GM18499 (cell line): ENCODE measurements at regions not wholly inside any gene's neighbourhood (a gene's known extent, or its start where the extent isn't known, plus 50 kb on each side); places are given as distances from the start of the nearest gene placed in this dataset.
A peak's percentile ranks its signal among the peaks of the same experiment; 100 is the strongest.
"Not testable (repeated sequence)": the region's sequence is repeated elsewhere in the genome, so short reads cannot be mapped to it uniquely, and the experiment has no call there.

Experiments
- ATAC-seq: cut with Tn5 transposase; IDR thresholded peaks from one replicate; pipeline ENCODE4 v1.9.1; 2021; ENCODE audit warnings: moderate number of reproducible peaks; ENCODE audit not compliant: insufficient read depth, unreplicated experiment

DNA sequence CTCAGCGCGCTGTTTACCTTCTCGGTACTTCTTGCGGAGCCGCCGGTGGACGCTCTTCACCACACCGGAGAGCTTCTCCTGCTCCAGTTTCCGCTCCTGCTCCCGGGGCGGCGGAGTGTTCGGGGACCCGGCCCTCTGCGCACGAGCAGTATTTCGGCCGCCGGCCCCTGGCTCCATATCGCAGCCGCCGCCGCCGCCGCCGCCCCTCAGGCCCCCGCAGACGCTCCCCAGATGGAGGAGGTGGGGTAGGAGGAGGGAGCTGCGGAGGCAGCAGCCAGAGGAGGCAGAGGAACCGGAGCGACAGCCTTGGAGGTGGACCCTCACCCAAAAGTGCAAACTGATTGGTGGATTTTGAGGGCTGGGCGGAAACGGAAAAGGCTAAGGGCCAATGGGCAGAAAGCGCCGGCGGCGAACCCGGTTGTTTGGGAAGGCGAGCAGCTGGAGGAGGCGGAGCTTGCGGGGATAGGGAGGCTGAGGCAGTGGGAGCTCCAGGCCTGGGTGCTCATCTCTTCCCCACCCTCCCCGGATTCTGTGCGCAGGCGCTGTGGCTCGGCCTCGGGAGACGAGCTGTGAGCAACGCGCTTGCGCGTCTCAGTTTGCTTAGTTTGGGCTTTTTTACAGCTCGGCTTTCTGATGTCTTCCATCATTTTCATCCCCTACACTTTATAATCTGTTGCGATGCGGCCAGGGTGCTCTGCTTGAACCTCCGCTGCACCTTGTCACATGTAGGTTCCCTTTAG, 146.9 kb downstream of the GPR85 start:
- peak; percentile 96 for ATAC-seq

DNA sequence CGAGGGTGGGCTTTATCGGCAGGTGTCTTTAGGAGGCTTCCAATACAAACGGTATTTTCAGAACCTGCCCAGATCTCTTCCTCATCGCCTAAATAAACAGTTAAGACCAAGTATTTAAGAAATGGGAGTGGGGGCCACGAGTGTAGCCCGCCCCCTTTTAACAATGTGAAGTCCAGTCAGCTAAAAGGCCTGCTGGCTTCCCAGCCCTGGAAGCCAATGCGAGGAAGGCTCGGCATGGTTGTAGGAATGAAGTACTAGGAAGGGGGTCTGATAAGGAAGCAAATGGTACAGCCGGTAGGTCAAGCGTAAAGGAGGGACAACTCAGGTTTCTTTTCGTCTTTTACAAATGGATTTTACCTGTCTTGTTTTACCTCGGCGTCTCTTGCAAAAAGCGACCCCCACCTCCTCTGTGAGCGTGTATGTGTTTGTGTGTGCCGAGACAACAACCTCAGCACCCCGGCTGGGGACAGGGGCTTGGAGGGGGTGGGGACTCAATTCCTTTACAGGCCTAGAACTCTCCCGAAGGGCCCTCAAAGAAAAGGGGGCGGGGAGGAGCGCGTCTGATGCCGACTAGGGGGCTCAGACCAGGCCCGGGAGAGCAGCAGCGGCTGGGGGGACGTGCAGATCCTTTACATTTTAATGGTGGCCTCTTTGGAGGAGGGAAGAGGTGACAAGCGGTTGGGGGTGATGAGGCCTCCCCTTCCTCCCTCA, 147.6 kb downstream of the GPR85 start:
- ATAC-seq: no peak

DNA sequence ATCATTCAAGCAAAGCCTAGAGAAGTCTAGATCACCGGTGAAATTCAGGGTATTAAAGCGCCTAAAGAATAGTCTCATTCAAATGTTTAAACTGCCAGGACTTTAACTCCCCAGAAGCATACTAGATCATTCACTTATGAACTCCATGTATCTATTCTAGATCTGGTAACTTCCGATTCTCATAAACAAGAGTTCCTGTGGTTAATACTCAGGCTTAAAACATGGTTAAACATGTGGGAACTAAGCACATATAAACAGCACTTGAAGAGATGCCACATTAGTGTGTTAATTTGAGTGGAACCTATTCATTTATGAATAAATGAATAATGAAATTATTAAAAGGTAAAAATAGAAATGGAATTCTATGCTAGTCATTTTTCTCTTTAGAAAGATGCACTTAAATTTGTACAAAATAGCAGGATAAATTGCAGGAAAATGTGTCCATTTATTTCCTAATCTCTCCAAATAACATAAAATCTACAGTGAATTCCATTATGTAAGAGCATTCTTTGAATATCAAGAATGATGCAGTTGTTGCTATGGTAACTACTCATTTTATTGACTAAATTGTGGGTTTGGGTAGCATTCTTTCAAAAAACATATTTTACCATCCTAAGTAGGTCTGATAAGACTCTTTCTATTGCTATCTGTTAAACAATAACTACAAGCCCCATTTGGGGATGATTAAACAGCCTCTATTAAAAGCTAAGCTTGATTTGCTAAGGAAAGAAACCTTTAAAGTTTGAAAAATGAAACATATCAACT, 147.6 kb upstream of the TMEM168 start:
- ATAC-seq: no peak

DNA sequence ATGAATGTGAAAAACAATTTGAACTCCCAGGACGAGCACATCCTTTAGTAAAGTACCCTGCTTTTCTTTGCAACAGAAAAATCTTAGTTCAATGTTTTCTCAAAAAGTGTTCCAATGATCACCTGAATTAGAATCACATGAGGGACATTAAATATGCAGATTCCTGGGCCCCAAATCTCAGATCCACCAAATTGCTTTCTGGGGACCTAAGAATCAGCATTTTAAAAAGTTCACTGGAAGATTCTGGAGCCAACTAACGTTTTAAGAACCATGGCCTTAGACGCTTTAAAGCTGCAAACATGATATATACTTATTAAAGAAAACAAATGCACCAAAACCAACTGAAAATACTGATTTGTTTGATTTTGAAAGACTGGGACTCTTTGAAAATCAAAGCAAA, 143.4 kb upstream of the TMEM168 start:
- no peak for ATAC-seq

DNA sequence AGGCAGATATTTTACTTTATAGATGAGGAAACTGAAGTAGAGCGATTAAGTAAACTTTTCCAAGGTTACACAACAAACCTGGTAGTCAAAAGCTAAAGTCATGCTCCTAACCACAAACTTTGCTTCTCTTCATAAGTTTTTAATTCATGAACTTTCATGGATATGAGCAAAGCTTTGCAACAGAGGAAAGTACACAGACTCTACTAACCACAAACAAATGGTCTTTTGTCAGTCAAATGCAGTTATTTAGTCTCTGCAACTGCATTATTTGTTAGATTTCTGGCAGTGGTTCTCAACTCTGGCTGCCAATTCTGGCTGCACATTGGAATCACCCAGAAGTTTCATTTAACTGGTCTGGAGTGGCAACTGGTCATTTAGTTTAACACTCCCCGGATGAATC, 140.6 kb upstream of the TMEM168 start:
- ATAC-seq: no peak

DNA sequence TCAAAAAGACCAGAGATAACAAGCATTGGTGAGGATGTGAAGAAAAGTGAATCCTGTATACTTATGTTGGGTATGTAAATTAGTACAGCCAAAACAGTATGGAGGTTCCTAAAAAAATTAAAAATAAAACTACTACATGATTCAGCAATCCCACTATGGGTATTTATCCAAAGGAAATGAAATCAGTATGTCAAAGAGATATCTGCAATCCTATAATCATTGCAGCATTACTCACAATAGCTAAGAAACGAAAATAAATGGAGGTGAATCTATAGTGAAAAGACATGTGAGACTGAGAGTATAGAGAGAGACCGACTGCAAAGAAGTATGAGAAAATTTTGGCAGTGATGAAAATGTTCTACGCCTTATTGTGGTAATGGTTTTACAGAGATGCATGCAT, 139.2 kb upstream of the TMEM168 start:
- no peak for ATAC-seq

DNA sequence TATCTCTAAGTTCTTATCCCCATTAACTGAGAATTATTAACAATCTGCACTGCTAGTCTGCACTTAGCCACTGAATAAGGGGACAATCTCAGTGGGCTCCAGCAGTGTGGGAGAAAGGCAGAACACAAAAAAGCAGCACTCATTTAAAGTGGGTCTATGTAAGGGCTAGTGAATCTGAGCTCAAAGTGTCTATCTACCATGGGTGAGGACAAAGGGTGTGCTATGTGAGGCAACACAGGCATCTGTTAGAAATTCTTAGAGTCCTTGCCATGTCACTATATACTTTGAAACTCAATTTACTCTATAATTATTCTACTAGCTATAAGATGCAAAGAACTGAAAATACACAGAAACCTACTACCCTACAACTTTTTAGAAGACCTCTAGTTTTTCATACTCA, 135.8 kb upstream of the TMEM168 start:
- no peak for ATAC-seq

DNA sequence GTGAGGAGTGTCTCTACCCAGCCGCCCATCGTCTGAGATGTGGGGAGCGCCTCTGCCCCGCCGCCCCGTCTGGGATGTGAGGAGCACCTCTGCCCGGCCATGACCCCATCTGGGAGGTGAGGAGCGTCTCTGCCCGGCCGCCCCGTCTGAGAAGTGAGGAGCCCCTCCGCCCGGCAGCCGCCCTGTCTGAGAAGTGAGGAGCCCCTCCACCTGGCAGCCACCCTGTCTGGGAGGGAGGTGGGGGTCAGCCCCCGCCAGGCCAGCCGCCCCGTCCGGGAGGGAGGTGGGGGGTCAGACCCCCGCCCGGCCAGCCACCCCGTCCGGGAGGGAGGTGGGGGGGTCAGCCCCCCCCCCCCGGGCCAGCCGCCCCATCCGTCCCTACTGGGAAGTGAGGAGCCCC, 132.4 kb upstream of the TMEM168 start:
- not testable (repeated sequence) for ATAC-seq

DNA sequence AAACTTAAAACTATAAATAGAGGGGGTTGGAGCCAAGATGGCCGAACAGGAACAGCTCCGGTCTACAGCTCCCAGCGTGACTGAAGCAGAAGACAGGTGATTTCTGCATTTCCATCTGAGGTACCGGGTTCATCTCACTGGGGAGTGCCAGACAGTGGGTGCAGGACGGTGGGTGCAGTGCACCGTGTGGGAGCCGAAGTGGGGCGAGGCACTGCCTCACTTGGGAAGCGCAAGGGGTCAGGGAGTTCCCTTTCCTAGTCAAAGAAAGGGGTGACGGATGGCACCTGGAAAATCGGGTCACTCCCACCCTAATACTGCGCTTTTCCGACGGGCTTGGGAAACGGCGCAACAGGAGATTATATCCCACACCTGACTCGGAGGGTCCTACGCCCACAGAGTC, 126.2 kb upstream of the TMEM168 start:
- not testable (repeated sequence) for ATAC-seq

DNA sequence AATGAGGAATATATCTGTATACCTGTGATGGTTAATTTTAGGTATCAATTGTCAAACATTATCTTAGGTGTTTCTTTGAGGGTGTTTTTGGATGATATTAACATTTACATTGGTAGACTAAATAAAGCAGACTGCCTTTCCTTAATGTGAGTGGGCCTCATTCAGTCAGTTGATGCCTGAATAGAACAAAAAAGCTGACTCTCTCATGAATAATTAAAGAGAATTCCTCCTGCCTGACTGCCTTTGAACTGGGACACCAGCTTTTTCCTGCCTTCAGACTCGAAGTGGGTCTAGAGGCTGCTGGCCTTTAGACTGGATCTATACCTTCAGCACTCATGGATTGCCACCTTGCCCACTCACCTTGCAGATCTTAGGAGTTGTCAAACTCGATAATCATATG, 117.9 kb upstream of the TMEM168 start:
- no peak for ATAC-seq

DNA sequence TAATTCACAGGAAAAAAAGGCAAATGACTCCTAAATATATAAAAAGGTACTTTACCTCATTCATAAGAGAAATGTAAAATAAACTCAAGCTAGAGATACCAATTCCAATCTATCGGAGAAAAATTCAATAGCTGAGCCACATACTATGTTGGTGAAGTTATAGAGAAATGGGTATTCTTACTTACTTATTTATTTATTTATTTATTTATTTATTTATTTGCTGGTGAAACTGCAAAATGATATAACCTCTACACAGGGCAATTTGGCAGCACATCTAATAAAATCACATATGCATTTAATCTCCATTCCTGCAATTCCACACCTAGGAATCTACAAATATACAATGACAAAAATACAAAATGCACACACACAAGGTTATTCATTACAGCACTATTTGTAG, 117.5 kb upstream of the TMEM168 start:
- no peak for ATAC-seq

DNA sequence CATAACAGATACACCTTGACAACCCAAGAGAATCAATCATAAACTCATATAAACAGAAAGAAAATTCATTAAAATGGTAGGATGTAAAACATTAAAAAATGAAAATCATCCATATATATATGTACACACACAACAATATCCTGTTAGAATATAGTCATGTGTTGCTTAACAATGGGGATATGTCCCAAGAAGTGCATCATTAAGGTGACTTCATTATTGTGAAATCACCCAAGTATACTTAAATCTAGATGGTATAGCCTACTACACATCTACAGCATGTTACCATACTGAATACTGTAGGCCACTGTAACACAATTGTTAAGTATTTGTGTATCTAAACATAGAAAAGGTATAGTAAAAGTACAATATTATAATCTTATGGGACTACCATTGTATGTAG, 115.8 kb upstream of the TMEM168 start:
- ATAC-seq: no peak

DNA sequence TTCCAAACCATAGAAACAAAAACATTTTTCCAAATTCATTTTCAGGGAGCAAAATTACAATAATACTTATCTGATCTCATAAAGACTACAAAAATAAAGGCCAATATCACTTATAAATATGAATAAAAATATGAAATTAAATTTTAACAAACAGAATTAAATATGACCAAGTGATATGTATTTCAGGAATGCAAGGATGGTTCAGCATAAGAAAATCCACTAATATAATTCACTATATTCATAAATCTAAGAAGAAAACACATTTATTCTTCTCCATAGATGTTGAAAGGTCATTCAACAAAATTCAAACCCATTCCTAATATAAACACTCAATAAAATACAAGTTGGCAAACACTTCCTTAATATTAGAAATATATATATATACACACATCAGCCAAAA, 115.2 kb upstream of the TMEM168 start:
- no peak for ATAC-seq

DNA sequence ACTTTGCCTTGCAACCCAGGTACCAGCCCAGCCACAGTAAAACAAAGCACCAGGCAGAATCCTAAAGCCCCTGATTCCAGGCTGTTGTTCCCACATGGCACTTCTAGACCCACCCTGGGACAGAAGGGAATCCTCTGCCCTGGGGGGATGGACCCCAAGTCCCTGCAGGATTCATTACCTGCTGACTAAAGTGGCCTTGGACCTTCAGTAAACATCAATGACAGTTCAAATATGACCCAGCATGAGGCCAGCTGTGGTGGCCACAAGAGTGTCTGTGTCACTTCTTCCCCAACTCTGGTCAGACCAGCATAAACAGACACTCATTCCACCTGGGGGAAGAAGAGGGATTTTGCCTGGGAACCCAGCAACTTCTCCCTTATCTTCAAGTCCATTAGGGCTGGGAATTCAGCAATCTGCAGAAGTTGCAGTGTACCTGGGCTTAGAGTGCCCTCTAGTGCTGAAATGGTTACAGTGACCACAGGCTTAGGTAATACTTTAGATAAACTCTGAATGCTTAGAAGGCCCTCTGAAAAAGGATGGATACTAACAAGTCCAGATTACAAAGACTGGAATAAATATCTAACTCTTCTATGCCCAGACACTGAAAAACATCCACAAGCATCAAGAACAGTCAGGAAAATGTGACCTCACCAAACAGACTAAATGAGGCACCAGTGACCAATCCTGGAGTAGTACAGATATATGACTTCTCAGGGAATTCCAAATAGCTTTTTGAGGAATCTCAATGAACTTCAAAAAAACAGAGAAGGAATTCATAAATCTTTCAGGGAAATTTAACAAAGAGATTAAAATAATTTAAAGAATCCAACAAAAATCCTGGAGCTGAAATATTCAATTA, 108.5 kb upstream of the TMEM168 start:
- peak; percentile 70 for ATAC-seq

DNA sequence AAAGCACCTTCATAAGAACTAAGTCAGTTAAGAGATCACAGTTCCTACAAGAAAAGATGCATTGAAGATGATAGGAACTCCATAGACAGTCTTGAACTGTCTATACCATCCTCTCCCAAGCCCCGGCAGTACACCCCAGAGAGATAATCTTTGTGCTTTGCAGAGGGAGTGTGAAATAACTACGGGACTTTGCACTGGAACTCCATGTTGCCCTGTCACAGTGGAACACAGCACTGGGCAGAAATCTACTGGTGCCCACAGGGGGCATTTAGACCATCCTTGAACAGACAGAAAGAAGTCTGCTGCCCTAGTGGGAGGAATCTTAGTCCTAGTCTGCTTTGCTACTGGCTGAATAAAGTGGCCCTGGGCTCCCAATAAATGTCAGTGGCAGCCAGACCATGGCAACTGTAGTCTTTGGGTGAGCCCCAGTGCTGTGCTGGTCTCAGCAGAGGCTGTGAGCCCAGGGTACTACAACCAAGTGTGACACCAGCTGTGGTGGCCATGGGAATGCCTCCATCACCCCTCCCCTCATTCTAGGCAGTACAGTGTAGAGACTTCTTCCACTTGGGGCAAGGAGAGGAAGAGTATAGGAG, 107.7 kb upstream of the TMEM168 start:
- no peak for ATAC-seq

DNA sequence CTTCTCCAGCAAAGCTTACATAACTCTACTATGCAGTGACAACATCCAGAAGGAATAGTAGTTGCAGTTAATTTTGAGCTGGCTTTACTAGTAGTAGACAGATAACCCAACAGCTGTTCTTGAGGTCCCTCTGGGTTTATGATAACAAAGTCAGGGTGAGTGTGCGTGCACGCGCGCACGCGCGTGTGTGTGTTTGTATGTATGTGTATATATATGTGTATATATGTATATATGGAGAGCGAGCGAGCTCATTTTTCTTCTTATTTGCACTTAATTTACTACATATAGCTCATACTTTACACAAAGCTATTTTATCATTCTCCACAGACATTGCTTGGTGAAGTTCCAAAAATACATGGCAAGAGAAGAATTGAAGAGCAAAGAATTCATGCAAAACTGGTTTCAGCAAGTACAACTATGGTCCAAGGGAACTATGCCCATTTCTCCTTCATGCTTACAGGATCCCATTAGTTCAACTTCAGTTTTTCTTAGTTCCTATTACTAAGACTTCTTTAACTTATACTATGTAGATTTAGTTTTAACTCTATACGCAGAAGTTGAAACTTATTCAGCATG, 105.9 kb upstream of the TMEM168 start:
- ATAC-seq: no peak

DNA sequence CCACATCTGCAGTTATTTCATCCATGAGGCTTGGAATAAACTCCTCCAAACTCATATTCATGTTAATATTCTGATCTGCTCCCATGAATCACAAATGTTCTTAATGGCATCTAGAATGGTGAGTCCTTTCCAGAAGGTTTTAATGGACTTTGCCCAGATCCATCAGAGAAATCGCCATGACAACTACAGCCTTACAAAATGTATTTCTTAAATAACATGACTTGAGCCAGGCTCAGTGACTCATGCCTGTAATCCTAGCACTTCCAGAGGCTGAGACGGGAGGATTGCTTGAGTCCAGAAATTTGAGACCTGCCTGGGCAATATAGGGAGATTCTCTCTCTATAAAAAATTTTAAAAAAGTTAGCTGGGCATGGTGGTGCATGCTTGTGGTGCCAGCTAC, 102.1 kb upstream of the TMEM168 start:
- no peak for ATAC-seq

DNA sequence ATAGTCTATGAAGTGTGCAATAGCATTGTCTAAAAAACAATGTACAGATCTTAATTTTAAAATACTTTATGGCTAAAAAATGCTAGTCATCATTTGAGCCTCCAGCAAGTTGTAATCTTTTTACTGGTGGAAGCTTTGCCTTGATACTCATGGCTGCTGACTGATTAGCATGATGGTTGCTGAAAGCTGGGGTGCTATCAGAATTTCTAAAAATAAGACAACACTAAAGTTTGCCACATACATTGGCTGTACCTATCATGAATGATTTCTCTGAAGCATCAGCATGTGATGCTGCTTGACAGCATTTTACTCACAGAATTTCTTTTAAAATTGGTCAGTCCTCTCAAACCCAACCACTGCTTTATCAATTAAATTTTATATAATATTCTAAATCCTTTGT, 101.5 kb upstream of the TMEM168 start:
- no peak for ATAC-seq

DNA sequence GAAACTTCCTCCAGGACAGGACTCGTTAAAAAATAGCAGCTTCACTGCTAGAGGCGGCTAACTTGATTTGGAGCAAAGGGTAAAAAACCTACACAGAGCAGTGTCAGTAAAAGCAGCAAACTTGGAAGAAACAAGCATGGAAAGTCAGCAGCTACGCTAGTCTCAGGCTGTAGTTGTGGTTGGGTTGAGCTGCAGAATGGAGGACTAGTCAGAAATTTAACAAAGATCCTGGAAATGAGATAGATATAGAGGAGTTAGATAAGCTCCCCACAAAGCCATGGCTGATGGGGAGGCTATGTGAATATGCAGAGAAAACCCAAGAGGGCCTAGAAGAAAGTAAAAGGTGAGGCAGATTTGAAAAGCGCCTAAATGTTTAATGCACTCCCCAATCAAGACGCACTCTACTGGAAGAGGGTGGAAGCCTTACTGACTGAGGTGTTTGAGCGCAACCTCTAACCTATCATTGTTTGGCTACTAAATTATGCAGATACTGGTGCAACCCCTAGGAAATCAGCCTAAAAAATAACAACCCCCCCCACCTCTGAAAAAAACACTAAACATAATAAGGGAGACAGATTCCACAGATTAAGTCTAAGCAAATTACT, 99.7 kb upstream of the TMEM168 start:
- ATAC-seq: no peak
